ENCODE measurements at regions not wholly inside any gene's neighbourhood (a gene's known extent, or its start where the extent isn't known, plus 50 kb on each side); places are given as distances from the start of the nearest gene placed in this dataset.

DNA sequence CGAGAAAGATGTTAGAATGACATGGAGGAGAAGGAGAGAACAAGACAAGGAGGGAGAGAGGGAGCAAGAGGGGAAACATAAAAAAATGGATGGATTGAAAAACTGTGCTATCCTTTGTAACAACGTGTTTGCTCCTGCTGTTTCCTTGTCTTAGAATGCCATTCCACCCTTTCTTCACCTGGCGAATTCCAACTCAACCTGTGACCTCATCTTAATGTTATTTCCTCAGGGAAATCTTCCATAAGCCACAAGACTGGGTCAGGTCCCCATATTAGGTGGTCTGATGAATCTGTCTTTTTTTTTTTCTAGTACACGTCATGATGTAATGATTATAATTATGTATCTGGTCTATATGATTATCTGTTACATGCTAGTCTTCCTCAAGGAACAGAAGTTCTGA, 195.0 kb upstream of the MAF start:
- TF ChIP-seq, protein P1, sequence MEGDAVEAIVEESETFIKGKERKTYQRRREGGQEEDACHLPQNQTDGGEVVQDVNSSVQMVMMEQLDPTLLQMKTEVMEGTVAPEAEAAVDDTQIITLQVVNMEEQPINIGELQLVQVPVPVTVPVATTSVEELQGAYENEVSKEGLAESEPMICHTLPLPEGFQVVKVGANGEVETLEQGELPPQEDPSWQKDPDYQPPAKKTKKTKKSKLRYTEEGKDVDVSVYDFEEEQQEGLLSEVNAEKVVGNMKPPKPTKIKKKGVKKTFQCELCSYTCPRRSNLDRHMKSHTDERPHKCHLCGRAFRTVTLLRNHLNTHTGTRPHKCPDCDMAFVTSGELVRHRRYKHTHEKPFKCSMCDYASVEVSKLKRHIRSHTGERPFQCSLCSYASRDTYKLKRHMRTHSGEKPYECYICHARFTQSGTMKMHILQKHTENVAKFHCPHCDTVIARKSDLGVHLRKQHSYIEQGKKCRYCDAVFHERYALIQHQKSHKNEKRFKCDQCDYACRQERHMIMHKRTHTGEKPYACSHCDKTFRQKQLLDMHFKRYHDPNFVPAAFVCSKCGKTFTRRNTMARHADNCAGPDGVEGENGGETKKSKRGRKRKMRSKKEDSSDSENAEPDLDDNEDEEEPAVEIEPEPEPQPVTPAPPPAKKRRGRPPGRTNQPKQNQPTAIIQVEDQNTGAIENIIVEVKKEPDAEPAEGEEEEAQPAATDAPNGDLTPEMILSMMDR (IDR thresholded peaks at IDR 0.05), result no peak
- TF ChIP-seq POLR2A (IDR thresholded peaks at IDR 0.05), result no peak
- intact Hi-C loops (cut with DNase I; ENCODE audit: low total_unique reads), result no loop called here
- 55 to 65% methylated on average over 4 of the region's 4 CpGs for WGBS, 2 donors
- no peak overlapping the region for H3K4me3 ChIP-seq (ENCODE audit: low read depth, poor library complexity, severe bottlenecking)
- DNase-seq (ENCODE audit: low spot score in 2 of 2), result no peak

DNA sequence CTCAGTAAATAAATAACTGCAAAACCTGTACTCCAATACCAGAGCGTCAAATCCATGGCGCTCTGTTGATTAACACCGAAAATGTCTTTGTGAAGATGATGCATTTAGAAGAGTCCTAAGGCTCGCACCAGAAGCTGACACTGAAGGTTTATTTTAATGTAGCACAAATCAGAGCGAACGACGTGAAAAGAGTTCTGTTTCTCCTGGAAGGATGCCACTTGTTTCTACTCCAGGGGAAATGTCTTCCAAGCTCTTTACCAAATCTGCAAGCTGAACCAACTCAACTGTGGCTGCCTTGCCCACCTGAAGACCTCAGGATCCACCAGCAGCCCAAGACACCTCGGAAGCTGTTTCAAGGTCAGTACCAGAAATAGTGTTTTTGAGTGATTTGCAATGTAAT, 194.4 kb upstream of the MAF start:
- WGBS, 2 donors, result 56 to 72% methylated on average over 8 of the region's 8 CpGs
- H3K4me3 ChIP-seq (ENCODE audit: low read depth, poor library complexity, severe bottlenecking), result no peak overlapping the region

DNA sequence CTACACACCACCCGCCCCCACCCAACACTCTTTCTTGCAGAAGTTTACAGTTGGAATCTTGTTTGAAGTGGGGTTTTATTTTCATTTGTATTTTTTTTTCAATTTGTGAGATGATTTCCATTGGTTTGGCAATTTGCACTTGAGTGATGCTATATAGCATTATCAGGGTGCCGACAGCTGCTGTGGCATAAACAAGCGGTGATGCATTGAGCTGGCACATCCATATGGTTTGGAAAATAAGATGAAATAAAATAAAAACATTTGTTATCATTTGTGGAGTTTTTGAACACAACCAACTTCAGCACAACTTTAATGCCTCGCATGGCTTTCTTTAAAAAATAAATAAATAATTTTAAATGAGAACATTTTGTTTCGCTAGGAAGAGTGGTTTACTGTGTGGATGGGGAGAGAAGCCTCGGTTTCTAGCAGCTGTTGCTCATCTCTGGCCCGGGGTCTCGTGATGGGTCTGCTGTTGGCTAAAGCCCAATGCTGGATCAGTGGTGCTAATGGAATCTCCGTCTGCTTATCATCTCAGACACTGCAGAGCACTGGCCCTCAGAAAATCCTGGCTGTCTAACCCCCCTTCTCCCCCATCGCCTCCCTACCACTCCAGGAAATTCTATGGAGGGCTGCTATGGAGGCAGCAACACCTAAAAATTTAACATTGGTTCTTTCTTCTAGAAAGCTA, 192.3 kb upstream of the MAF start:
- intact Hi-C loops (cut with DNase I; ENCODE audit: low total_unique reads), result no loop called here
- no peak overlapping the region for H3K4me3 ChIP-seq (ENCODE audit: low read depth, poor library complexity, severe bottlenecking)
- WGBS, 2 donors, result 71 to 78% methylated on average over 10 of the region's 10 CpGs
- no peak for DNase-seq (ENCODE audit: low spot score in 2 of 2)
- TF ChIP-seq, protein P1 (IDR thresholded peaks at IDR 0.05), result no peak
- no peak for TF ChIP-seq POLR2A (IDR thresholded peaks at IDR 0.05)

More for the DNA sequence above, 194.4 kb upstream of the MAF start:
- intact Hi-C loops (cut with DNase I; ENCODE audit: low total_unique reads), result no loop called here
- no peak for DNase-seq (ENCODE audit: low spot score in 2 of 2)
- no peak for TF ChIP-seq POLR2A (IDR thresholded peaks at IDR 0.05)
- TF ChIP-seq, protein P1 (IDR thresholded peaks at IDR 0.05), result no peak

DNA sequence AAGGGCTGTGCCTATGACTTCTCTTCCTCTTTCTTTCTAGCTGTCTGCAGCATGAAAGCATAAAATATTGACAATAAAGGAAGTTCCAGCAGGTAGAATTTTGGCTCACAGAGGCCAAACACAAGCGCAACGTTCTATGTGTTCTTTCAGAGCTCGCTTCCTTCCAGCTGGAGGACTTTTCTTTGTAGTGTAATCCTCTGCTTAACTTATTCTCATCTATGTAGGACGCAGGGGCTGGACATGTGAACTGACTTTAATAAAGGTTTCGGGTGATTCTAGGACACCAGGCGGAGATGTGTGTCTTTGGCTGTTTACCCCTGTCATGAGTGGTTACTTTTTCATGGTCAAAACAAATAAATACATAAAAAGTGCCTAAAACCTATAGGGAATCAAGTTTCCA, 191.5 kb upstream of the MAF start:
- no peak for DNase-seq (ENCODE audit: low spot score in 2 of 2)
- no peak for TF ChIP-seq POLR2A (IDR thresholded peaks at IDR 0.05)
- TF ChIP-seq, protein P1 (IDR thresholded peaks at IDR 0.05), result no peak
- WGBS, 2 donors, result 86% methylated on average over 6 of the region's 6 CpGs
- intact Hi-C loops (cut with DNase I; ENCODE audit: low total_unique reads), result no loop called here
- H3K4me3 ChIP-seq (ENCODE audit: low read depth, poor library complexity, severe bottlenecking), result no peak overlapping the region

DNA sequence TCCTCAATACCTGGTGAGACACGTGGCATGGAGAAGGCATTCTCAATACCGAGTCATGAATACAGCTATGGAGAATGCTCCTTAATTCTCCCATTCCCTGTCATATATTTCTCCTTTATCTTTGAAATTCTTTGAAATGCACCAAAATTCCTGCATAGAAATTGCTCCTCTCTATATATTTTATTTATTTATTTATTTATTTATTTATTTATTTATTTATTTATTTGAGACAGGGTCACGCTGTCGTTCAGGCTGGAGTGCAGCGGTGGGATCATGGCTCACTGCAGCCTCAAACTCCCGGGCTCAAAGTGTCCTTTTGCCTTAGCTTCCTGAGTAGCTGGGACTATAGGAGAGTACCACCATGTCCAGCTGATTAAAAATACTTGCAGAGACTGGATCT, 190.3 kb upstream of the MAF start:
- H3K4me3 ChIP-seq (ENCODE audit: low read depth, poor library complexity, severe bottlenecking), result no peak overlapping the region
- WGBS, 2 donors, result 86% methylated on average over 6 of the region's 6 CpGs
- TF ChIP-seq POLR2A (IDR thresholded peaks at IDR 0.05), result no peak
- TF ChIP-seq, protein P1 (IDR thresholded peaks at IDR 0.05), result no peak
- intact Hi-C loops (cut with DNase I; ENCODE audit: low total_unique reads), result no loop called here
- no peak for DNase-seq (ENCODE audit: low spot score in 2 of 2)

DNA sequence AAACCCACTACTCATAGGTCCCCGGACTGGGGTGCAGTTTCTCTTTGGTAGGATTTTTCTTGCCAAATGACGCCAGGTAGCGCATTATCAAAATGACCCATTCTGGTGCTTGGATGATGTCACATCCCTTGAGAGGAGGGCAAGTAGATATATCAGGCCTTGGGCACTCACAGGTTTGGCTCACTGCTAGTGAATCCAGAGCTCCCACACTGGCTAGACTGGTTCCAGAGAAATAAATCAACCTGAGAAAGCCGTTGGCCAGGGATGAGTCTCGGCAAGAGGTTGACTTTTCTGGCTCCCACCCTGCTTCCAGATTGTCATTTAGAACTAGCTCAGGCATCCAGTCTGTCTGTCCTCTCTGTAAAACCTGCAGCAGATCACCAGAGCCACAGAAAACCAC, 188.4 kb upstream of the MAF start:
- WGBS, 2 donors, result 61% methylated on average over 5 of the region's 5 CpGs

More for the DNA sequence above, 188.4 kb upstream of the MAF start:
- TF ChIP-seq, protein P1 (IDR thresholded peaks at IDR 0.05), result no peak
- no peak for TF ChIP-seq POLR2A (IDR thresholded peaks at IDR 0.05)
- intact Hi-C loops (cut with DNase I; ENCODE audit: low total_unique reads), result no loop called here
- DNase-seq (ENCODE audit: low spot score in 2 of 2), result no peak
- no peak overlapping the region for H3K4me3 ChIP-seq (ENCODE audit: low read depth, poor library complexity, severe bottlenecking)

All from lower leg skin (tissue), 4 donors.